ENCODE measurements at regions not wholly inside any gene's neighbourhood (a gene's known extent, or its start where the extent isn't known, plus 50 kb on each side); places are given as distances from the start of the nearest gene placed in this dataset.

DNA sequence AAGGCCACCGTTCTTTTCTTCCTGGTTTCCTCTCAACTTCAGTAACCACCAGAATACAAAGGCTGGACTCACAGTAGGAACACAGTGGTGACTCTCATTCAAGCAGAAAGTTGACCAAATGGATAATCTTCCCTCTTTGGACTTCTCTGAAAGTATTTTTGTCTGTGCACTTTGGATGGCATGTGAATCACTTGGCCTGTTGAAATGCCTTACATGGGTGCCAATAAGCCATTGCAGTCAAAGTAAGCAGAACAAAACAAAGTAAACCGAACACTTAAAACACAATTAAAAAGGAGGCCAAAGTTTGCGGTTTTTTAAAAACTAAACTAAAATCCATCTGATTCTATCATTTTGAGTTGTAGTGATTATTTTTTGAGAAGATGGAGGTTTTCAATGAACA lies 370.1 kb upstream of the DDHD1 start:
- ChIA-PET CTCF (no interaction called here), POLR2A (ENCODE audit: unreplicated experiment) (no interaction called here)
- Histone ChIP-seq H3K27ac (ENCODE audit: low read length) (no peak overlapping the region), H2AFZ (ENCODE audit: low read length) (no peak overlapping the region), H3F3A (ENCODE audit: low read length, unreplicated experiment) (no peaks in the 10 kb centered on the region), H3K79me2 (ENCODE audit: low read length) (no peaks in the 10 kb centered on the region), H3K36me3 (ENCODE audit: low read depth, low read length) (no peaks in the 10 kb centered on the region), H3K4me1 (ENCODE audit: insufficient read depth, low read length) (no peaks in the 10 kb centered on the region), H4K20me1 (ENCODE audit: low read length) (no peaks in the 10 kb centered on the region), H3K4me2 (ENCODE audit: low read length) (no peak overlapping the region), H3K4me3 (ENCODE audit: low read length) (no peak overlapping the region), H3K9me3 (ENCODE audit: low read length) (no peaks in the 10 kb centered on the region), H3K27me3 (ENCODE audit: low read length) (no peaks in the 10 kb centered on the region), H3K9me2 (replicated peaks; ENCODE audit: low read length) (no peaks in the 10 kb centered on the region), H3K9ac (ENCODE audit: low read length) (no peak overlapping the region)
- no TSS peak for BruUV-seq (replicated peaks)
- intact Hi-C loops (cut with micrococcal nuclease), result no loop called here
- ATAC-seq, result no peak
- no peak for DNase-seq
- TF ChIP-seq EZH2 (IDR thresholded peaks at IDR 0.05; ENCODE audit: low read length, unreplicated experiment) (no peak), EZH2phosphoT487 (IDR thresholded peaks at IDR 0.05; ENCODE audit: borderline replicate concordance, low read length) (no peak)
- TF ChIP-seq, protein P1, sequence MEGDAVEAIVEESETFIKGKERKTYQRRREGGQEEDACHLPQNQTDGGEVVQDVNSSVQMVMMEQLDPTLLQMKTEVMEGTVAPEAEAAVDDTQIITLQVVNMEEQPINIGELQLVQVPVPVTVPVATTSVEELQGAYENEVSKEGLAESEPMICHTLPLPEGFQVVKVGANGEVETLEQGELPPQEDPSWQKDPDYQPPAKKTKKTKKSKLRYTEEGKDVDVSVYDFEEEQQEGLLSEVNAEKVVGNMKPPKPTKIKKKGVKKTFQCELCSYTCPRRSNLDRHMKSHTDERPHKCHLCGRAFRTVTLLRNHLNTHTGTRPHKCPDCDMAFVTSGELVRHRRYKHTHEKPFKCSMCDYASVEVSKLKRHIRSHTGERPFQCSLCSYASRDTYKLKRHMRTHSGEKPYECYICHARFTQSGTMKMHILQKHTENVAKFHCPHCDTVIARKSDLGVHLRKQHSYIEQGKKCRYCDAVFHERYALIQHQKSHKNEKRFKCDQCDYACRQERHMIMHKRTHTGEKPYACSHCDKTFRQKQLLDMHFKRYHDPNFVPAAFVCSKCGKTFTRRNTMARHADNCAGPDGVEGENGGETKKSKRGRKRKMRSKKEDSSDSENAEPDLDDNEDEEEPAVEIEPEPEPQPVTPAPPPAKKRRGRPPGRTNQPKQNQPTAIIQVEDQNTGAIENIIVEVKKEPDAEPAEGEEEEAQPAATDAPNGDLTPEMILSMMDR (conservative IDR thresholded peaks at IDR 0.05; ENCODE audit: low read depth, low read length), result no peak

DNA sequence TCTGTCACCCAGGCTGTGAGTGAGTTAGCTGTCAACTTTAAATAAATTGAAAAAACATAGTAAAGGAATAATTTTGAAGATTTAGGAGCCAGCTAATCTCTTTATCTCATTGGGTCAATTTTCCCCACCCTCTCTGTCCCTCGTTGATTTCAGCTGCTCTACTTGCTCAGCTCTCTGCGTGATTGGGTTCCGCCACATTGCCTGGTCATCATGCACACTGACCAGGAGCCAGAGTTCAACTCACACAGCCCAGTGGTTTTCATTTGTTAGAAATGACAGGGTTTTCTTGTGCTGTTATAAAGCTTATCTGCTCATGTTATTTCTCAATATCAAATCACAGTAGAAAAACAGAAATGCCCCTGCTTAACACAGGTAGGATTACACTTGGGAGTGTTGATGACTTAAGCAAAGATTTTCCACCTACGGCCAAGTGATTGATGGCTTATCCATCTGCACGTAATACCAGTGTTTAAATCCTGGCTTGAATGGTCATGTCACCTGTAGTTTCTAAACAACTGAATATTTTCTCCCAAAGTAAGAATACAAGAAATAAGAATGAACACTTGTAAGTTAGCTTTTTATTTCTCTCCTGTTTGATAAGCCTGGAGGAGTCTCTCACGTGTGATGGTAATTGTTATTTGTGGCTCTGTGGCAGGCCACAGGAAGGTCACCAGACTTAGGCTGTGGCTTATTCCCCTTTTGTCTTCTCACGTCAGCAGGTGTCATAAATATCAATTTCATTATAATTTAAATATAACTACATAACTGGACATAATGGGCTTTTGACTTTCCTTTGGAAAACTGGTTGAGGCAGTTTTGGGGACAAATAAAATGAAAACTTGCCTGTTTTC lies 367.2 kb upstream of the DDHD1 start:
- H3K9ac ChIP-seq (ENCODE audit: low read length), result no peak overlapping the region
- no peaks in the 10 kb centered on the region for H3K9me2 ChIP-seq (replicated peaks; ENCODE audit: low read length)
- ATAC-seq, result no peak
- H2AFZ ChIP-seq (ENCODE audit: low read length), result no peak overlapping the region
- no peaks in the 10 kb centered on the region for H3K4me1 ChIP-seq (ENCODE audit: insufficient read depth, low read length)
- H3K79me2 ChIP-seq (ENCODE audit: low read length), result no peaks in the 10 kb centered on the region
- H3K27ac ChIP-seq (ENCODE audit: low read length), result no peak overlapping the region
- intact Hi-C loops (cut with micrococcal nuclease), result no loop called here
- ChIA-PET POLR2A (ENCODE audit: unreplicated experiment) (no interaction called here), CTCF (no interaction called here)
- no peaks in the 10 kb centered on the region for H3K9me3 ChIP-seq (ENCODE audit: low read length)
- H4K20me1 ChIP-seq (ENCODE audit: low read length), result no peaks in the 10 kb centered on the region
- no peak overlapping the region for H3K4me2 ChIP-seq (ENCODE audit: low read length)
- H3K4me3 ChIP-seq (ENCODE audit: low read length), result no peak overlapping the region
- BruUV-seq (replicated peaks), result no TSS peak
- no peaks in the 10 kb centered on the region for H3K36me3 ChIP-seq (ENCODE audit: low read depth, low read length)
- H3K27me3 ChIP-seq (ENCODE audit: low read length), result no peaks in the 10 kb centered on the region
- no peak for TF ChIP-seq EZH2 (IDR thresholded peaks at IDR 0.05; ENCODE audit: low read length, unreplicated experiment)
- TF ChIP-seq, protein P1 (conservative IDR thresholded peaks at IDR 0.05; ENCODE audit: low read depth, low read length), result no peak
- no peak for TF ChIP-seq EZH2phosphoT487 (IDR thresholded peaks at IDR 0.05; ENCODE audit: borderline replicate concordance, low read length)
- H3F3A ChIP-seq (ENCODE audit: low read length, unreplicated experiment), result no peaks in the 10 kb centered on the region
- DNase-seq, result no peak

DNA sequence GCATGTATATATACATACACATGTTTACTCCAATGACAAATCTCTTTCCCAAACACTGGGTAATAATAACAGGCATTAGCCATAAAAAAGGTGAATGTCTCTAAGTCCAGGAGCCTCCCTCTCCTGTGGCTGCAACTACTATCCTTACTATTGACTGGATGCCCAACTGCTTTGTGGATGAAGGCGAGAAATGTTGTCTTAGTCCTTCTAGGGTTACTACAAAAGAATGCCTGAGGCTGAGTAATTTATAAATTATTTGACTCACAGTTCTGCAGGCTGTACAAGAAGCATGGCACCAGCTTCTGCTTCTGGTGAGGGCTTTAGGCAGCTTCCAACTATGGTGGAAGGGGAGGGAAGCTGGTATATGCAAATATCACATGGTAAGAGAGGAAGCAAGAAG lies 366.0 kb upstream of the DDHD1 start:
- ChIA-PET POLR2A (ENCODE audit: unreplicated experiment) (no interaction called here), CTCF (no interaction called here)
- no peak overlapping the region for H2AFZ ChIP-seq (ENCODE audit: low read length)
- DNase-seq, result peak; percentile 45
- H3K79me2 ChIP-seq (ENCODE audit: low read length), result no peaks in the 10 kb centered on the region
- no peak overlapping the region for H3K9ac ChIP-seq (ENCODE audit: low read length)
- H3K4me3 ChIP-seq (ENCODE audit: low read length), result no peak overlapping the region
- no peaks in the 10 kb centered on the region for H3K4me1 ChIP-seq (ENCODE audit: insufficient read depth, low read length)
- H3K36me3 ChIP-seq (ENCODE audit: low read depth, low read length), result no peaks in the 10 kb centered on the region
- no peaks in the 10 kb centered on the region for H3K27me3 ChIP-seq (ENCODE audit: low read length)
- H3K9me2 ChIP-seq (replicated peaks; ENCODE audit: low read length), result no peaks in the 10 kb centered on the region
- peak; percentile 61 for ATAC-seq
- no TSS peak for BruUV-seq (replicated peaks)
- H4K20me1 ChIP-seq (ENCODE audit: low read length), result no peaks in the 10 kb centered on the region
- no peaks in the 10 kb centered on the region for H3F3A ChIP-seq (ENCODE audit: low read length, unreplicated experiment)
- intact Hi-C loops (cut with micrococcal nuclease), result no loop called here
- TF ChIP-seq EZH2 (IDR thresholded peaks at IDR 0.05; ENCODE audit: low read length, unreplicated experiment) (no peak), EZH2phosphoT487 (IDR thresholded peaks at IDR 0.05; ENCODE audit: borderline replicate concordance, low read length) (no peak)
- TF ChIP-seq, protein P1 (conservative IDR thresholded peaks at IDR 0.05; ENCODE audit: low read depth, low read length), result no peak
- H3K9me3 ChIP-seq (ENCODE audit: low read length), result no peaks in the 10 kb centered on the region
- H3K27ac ChIP-seq (ENCODE audit: low read length), result no peak overlapping the region
- H3K4me2 ChIP-seq (ENCODE audit: low read length), result no peak overlapping the region

Data from PC-3 (cell line).